HepG2 (cell line): ENCODE measurements at regions not wholly inside any gene's neighbourhood (a gene's known extent, or its start where the extent isn't known, plus 50 kb on each side); places are given as distances from the start of the nearest gene placed in this dataset.

Source experiments
- ATAC-seq: fragments of 200-7000 bp; cut with Tn5 transposase; 3 replicates; pipeline ENCODE4 v1.9.1; 2020; ENCODE audit warnings: mild to moderate bottlenecking, moderate library complexity
- BruUV-seq: library from RNA; stranded (reverse); fragments of 400-500 nt; replicated peaks from 2 replicates; lab custom pipeline; 2021; lab: Mats Ljungman, UMichigan
- CTCF ChIA-PET: fragments of 300-600 bp; formaldehyde crosslinking; extraction: SDS; loops from one replicate; lab custom pipeline; 2021; ENCODE audit warnings: low total read pairs, inconsistent platforms, low intra/inter-chr PET ratio; lab: Yijun Ruan, JAX
- POLR2A ChIA-PET: fragments of 350-600 bp; sonication (Branson Sonifier 250); formaldehyde crosslinking; loops from one replicate; lab custom pipeline; 2020; ENCODE audit warnings: antibody characterized with exemption, inconsistent platforms; lab: Yijun Ruan, JAX
- DNase-seq: peaks from one replicate; pipeline ENCODE4 v3.0.0-alpha.2; 2015; ENCODE audit warnings: low spot score
- FAIRE-seq: peaks from 3 replicates; lab custom pipeline; 2011; peaks lifted over from hg19 to GRCh38; lab: Jason Lieb, UNC
- H2AFZ ChIP-seq: one replicate; pipeline ENCODE4 v1.6.1; 2011; ENCODE audit warnings: low read length, inconsistent platforms
- H3K27ac ChIP-seq: fragments of 300-600 bp; 3 replicates; pipeline ENCODE4 v1.8.0; 2011; ENCODE audit warnings: mixed run types, mild to moderate bottlenecking, mixed read lengths, low read length, inconsistent platforms; ENCODE audit not compliant: insufficient read depth; ENCODE audit errors: extremely low read length
- H3K27me3 ChIP-seq, 2 experiments: fragments of 200-600 bp in 1 of 2; 2 replicates in 1 of 2; 3 replicates in 1 of 2; pipeline versions ENCODE4 v1.6.0 to v1.8.0; 2011; ENCODE audit warnings: low read length in 2 of 2, mild to moderate bottlenecking in 2 of 2, moderate library complexity in 2 of 2, inconsistent platforms in 1 of 2; ENCODE audit not compliant: insufficient read depth in 2 of 2, control insufficient read depth in 1 of 2
- H3K36me3 ChIP-seq, 2 experiments: fragments of 200-600 bp in 1 of 2; replicated peaks in 1 of 2; 2 replicates in 1 of 2; 3 replicates in 1 of 2; pipeline versions ENCODE4 v1.5.1 to v1.8.0; 2011; ENCODE audit warnings: low read length in 2 of 2, inconsistent platforms in 1 of 2; ENCODE audit not compliant: insufficient read depth in 2 of 2, control insufficient read depth in 1 of 2
- H3K4me1 ChIP-seq: 2 replicates; pipeline ENCODE4 v1.5.1; 2012; ENCODE audit warnings: low read length, inconsistent platforms; ENCODE audit not compliant: insufficient read depth
- H3K4me2 ChIP-seq: 2 replicates; pipeline ENCODE4 v1.6.0; 2011; ENCODE audit warnings: low read depth, low read length, inconsistent platforms
- H3K4me3 ChIP-seq, 3 experiments: fragments of 200-600 bp in 1 of 3; sonication (generic), shearing (Covaris generic) in 1 of 3; replicated peaks in 1 of 3; 2 replicates each; pipeline ENCODE4 v1.5.1; 2011 to 2016; ENCODE audit warnings: low read length in 3 of 3, inconsistent platforms in 2 of 3, low read depth in 2 of 3, mild to moderate bottlenecking in 2 of 3, control low read depth in 1 of 3, mixed read lengths in 1 of 3; ENCODE audit not compliant: insufficient read depth in 1 of 3
- H3K79me2 ChIP-seq: one replicate; pipeline ENCODE4 v1.6.1; 2011; ENCODE audit warnings: low read length, inconsistent platforms; ENCODE audit not compliant: insufficient read depth
- H3K9ac ChIP-seq: 2 replicates; pipeline ENCODE4 v1.6.0; 2011; ENCODE audit warnings: mild to moderate bottlenecking, low read depth, low read length, inconsistent platforms; ENCODE audit not compliant: insufficient read depth
- H3K9me3 ChIP-seq: 2 replicates; pipeline ENCODE4 v1.5.1; 2012; ENCODE audit warnings: mild to moderate bottlenecking, low read length
- H4K20me1 ChIP-seq: 2 replicates; pipeline ENCODE4 v1.6.0; 2011; ENCODE audit warnings: inconsistent platforms, mild to moderate bottlenecking, low read length, moderate library complexity; ENCODE audit not compliant: insufficient read depth
- MIXL1 ChIP-seq: IDR thresholded peaks from 2 replicates; pipeline ENCODE4 v1.6.1; 2016
- NBN ChIP-seq: fragments of 450-650 bp; conservative IDR thresholded peaks from 2 replicates; pipeline ENCODE4 v1.6.1; 2017
- NFE2L1 ChIP-seq: sonication (generic); formaldehyde crosslinking; IDR thresholded peaks from 2 replicates; pipeline ENCODE4 v1.4.0; 2020; ENCODE audit warnings: missing genetic modification reagents, mild to moderate bottlenecking, borderline replicate concordance
- RXRB ChIP-seq: IDR thresholded peaks from 2 replicates; pipeline ENCODE4 v1.6.1; 2016; ENCODE audit warnings: borderline replicate concordance, missing genetic modification reagents, missing compliant biosample characterization
- ZNF280B ChIP-seq: sonication (generic); formaldehyde crosslinking; IDR thresholded peaks from 2 replicates; pipeline ENCODE4 v1.5.0; 2020; ENCODE audit warnings: missing genetic modification reagents, mild to moderate bottlenecking, borderline replicate concordance
- ZNF75D ChIP-seq: sonication (generic); formaldehyde crosslinking; IDR thresholded peaks from 2 replicates; pipeline ENCODE4 v1.8.1; 2023; ENCODE audit warnings: missing genetic modification reagents, mild to moderate bottlenecking, borderline replicate concordance
- WGBS: methylation state at CpG from one replicate; pipeline ENCODE4 v1.1.6; 2017; ENCODE audit warnings: low lambda C conversion rate; 5-methylcytosine and 5-hydroxymethylcytosine counted together
- in situ Hi-C: cut with HindIII; loops from 2 replicates; pipeline ENCODE4 v1.10.0; 2017; ENCODE audit warnings: low pct_unique_long_range_greater_than_20kb; ENCODE audit not compliant: extremely low pct_ligation_motif_present
- intact Hi-C: fragments of 100-400 bp; cut with micrococcal nuclease; formaldehyde crosslinking; loops from one replicate; pipeline ENCODE4 v1.10.0; 2022; ENCODE audit not compliant: unreplicated experiment
- TF ChIP-seq, protein P1 (sequence below): sonication (generic); formaldehyde crosslinking; IDR thresholded peaks from 2 replicates; pipeline ENCODE4 v1.8.0; 2022; ENCODE audit warnings: missing genetic modification reagents, mild to moderate bottlenecking, moderate library complexity, borderline replicate concordance

GRCh38 chr1:233544304-233544703 lies 69.6 kb upstream of the KCNK1 start (continued):
- TF ChIP-seq RXRB (CRISPR knock-in tag) = no peak

DNA sequence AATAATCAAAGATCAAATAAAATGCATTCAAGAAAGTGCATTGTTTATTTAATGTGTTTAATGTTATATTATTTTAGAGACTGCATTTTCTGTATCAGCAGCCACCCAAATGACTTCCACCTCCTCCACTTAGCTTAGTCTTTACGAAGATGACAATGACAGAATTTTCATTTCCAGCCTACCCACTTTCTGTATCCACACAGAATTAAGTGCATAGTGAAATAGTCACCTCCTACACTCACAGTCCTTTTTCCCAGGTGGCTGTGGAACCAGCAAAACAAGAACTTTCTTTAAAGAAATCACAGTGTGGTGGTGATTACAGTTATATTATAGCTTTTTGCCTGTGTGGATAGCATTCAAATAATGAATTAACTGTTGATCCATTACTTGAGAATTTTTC lies 66.2 kb upstream of the KCNK1 start:
- Histone ChIP-seq H3K27me3 (no peaks in the 10 kb centered on the region), H4K20me1 (no peaks in the 10 kb centered on the region), H3K36me3 (no peaks in the 10 kb centered on the region), H3K4me2 (no peak overlapping the region), H3K9ac (no peak overlapping the region), H3K79me2 (no peaks in the 10 kb centered on the region), H3K27ac (no peak overlapping the region), H3K4me1 (no peaks in the 10 kb centered on the region)
- CTCF ChIA-PET = no interaction called here
- no peak for ATAC-seq
- 0% methylated on average over 1 of the region's 1 CpG for WGBS
- POLR2A ChIA-PET = no interaction called here
- in situ Hi-C loops = no loop called here
- no TSS peak for BruUV-seq
- no peak for FAIRE-seq
- intact Hi-C loops = no loop called here
- DNase-seq = no peak
- no peak for TF ChIP-seq ZNF280B (CRISPR knock-in tag)
- TF ChIP-seq, protein P1, sequence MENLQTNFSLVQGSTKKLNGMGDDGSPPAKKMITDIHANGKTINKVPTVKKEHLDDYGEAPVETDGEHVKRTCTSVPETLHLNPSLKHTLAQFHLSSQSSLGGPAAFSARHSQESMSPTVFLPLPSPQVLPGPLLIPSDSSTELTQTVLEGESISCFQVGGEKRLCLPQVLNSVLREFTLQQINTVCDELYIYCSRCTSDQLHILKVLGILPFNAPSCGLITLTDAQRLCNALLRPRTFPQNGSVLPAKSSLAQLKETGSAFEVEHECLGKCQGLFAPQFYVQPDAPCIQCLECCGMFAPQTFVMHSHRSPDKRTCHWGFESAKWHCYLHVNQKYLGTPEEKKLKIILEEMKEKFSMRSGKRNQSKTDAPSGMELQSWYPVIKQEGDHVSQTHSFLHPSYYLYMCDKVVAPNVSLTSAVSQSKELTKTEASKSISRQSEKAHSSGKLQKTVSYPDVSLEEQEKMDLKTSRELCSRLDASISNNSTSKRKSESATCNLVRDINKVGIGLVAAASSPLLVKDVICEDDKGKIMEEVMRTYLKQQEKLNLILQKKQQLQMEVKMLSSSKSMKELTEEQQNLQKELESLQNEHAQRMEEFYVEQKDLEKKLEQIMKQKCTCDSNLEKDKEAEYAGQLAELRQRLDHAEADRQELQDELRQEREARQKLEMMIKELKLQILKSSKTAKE (CRISPR knock-in tag) = no peak
- TF ChIP-seq ZNF75D (CRISPR knock-in tag) = no peak
- no peak for TF ChIP-seq NBN
- no peak for TF ChIP-seq MIXL1
- TF ChIP-seq NFE2L1 (CRISPR knock-in tag) = no peak
- TF ChIP-seq, all 625 proteins: peak for 0
- Histone ChIP-seq H3K9me3 (no peaks in the 10 kb centered on the region), H2AFZ (no peak overlapping the region), H3K4me3 (no peak overlapping the region)
